HUES64 (cell line): ENCODE measurements at regions not wholly inside any gene's neighbourhood (a gene's known extent, or its start where the extent isn't known, plus 50 kb on each side); places are given as distances from the start of the nearest gene placed in this dataset.
"Not testable (repeated sequence)": the region's sequence is repeated elsewhere in the genome, so short reads cannot be mapped to it uniquely, and the experiment has no call there.

Source experiments
- H3K27ac ChIP-seq: 2 replicates; pipeline ENCODE4 v1.7.0; 2013; ENCODE audit warnings: low read depth, low read length, inconsistent platforms
- H3K27me3 ChIP-seq: 2 replicates; pipeline ENCODE4 v1.6.1; 2013; ENCODE audit warnings: mild to moderate bottlenecking, low read length; ENCODE audit not compliant: insufficient read depth
- H3K36me3 ChIP-seq: 2 replicates; pipeline ENCODE4 v1.6.1; 2013; ENCODE audit warnings: mild to moderate bottlenecking, low read length; ENCODE audit not compliant: insufficient read depth
- H3K4me1 ChIP-seq: 2 replicates; pipeline ENCODE4 v1.6.1; 2013; ENCODE audit warnings: mild to moderate bottlenecking, low read length, moderate library complexity; ENCODE audit not compliant: insufficient read depth
- H3K4me3 ChIP-seq: 2 replicates; pipeline ENCODE4 v1.5.1; 2013; ENCODE audit warnings: mild to moderate bottlenecking, low read length, moderate library complexity
- H3K9ac ChIP-seq: 2 replicates; pipeline ENCODE4 v1.6.1; 2013; ENCODE audit warnings: mild to moderate bottlenecking, low read depth, low read length
- H3K9me3 ChIP-seq: 2 replicates; pipeline ENCODE4 v1.6.1; 2013; ENCODE audit warnings: low read depth, low read length; ENCODE audit not compliant: insufficient read depth
- WGBS: fragments of 150-250, 120-280 bp; methylation state at CpG from one replicate; pipeline ENCODE4 v1.1.7; 2013; ENCODE audit warnings: missing lambda C conversion rate; 5-methylcytosine and 5-hydroxymethylcytosine counted together

DNA sequence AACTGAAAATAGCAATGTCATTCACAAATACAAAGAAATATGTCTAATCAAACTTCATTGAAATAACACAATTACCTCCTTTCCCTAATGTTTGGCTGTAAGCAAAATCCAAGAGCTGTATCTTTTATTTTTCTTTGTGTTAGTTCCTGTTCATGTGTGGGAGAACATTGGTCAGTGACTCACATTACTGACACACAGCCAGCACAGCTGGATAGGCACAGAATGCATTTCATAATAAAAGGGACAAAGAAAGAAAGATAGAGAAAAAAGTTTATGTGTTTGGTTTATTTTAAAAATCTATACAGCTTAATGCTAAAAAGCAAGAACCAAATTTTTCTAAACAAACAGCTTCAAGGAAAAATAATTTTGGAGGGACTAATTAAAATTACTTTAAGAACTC is 185.6 kb upstream of the COL3A1 start:
- Histone ChIP-seq H3K36me3 (no peaks in the 10 kb centered on the region), H3K9ac (no peak overlapping the region), H3K4me1 (peaks cover 2% of the 10 kb centered on the region; the same call in 1 of the 2 replicates), H3K27ac (no peak overlapping the region), H3K27me3 (no peaks in the 10 kb centered on the region), H3K4me3 (no peak overlapping the region), H3K9me3 (no peaks in the 10 kb centered on the region)

DNA sequence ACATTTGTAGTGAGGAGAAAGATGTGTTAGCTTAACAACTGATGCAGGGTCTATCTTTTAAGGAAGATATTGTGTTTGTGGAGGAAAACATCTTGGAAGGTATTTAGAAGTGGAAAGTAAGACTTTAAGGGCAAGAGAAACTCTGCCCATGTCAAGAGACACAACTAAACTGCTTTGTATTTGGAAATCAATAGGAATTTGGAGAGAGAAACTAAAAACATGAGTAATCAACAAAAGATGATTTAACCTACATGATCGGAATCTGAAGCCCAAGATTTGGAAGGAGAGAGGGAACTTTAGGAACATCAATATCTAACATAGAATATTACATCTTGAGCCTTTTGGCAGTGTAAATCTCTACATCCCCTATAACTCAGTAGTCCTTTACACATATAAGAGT is 184.2 kb upstream of the COL3A1 start:
- WGBS: no CpG with 5 or more reads among the region's 1 CpG
- H3K9ac ChIP-seq: no peak overlapping the region
- H3K27ac ChIP-seq: no peak overlapping the region
- H3K27me3 ChIP-seq: no peaks in the 10 kb centered on the region
- H3K9me3 ChIP-seq: no peaks in the 10 kb centered on the region
- H3K4me1 ChIP-seq: peaks cover 2% of the 10 kb centered on the region; the same call in 1 of the 2 replicates
- no peak overlapping the region for H3K4me3 ChIP-seq
- no peaks in the 10 kb centered on the region for H3K36me3 ChIP-seq

DNA sequence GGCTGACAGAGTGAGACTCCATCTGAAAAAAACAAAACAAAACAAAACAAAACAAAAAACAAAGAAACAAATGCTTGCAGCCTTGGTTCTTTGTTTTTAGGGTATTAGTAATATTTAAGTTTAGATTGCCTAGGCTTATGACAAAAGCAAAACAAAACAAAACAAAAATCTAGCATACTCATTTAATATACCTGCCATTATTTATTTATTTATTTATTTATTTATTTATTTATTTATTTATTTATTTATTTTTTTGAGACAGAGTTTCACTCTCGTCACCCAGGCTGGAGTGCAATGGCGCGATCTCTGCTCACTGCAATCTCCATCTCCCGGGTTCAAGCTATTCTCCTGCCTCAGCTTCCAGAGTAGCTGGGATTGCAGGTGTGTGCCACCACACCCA is 179.7 kb upstream of the COL3A1 start:
- not testable (repeated sequence) for H3K27me3 ChIP-seq, H3K4me3 ChIP-seq, H3K36me3 ChIP-seq, H3K9me3 ChIP-seq, H3K9ac ChIP-seq, H3K4me1 ChIP-seq, H3K27ac ChIP-seq
- 96% methylated on average over 4 of the region's 4 CpGs for WGBS

- no peak overlapping the region for H3K9ac ChIP-seq
- H3K4me3 ChIP-seq: no peak overlapping the region
- H3K9me3 ChIP-seq: no peaks in the 10 kb centered on the region
- no peaks in the 10 kb centered on the region for H3K4me1 ChIP-seq
- H3K36me3 ChIP-seq: no peaks in the 10 kb centered on the region
- H3K27ac ChIP-seq: no peak overlapping the region
- H3K27me3 ChIP-seq: no peaks in the 10 kb centered on the region
Measured at GRCh38 chr2:188795762-188796161, 178.4 kb upstream of the COL3A1 start.

DNA sequence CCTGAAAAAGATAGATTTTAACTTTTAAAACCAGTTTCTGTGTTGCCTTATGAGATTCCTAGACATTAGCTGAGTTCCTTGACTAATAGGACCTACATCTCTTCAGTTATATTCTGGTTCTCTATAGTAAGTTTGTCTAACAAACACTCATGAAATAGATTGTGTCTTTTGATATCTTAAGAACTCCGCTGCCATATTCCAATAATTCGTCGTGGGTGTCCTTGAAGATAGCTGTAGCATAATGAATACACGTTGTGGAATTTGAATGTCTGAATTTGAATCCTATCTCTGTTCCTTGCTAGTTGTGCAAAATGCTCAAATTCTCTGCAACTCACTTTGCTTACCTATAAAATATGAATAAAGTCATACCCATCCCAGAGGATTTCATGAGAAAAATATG is 176.8 kb upstream of the COL3A1 start:
- H3K27ac ChIP-seq: no peak overlapping the region
- no peaks in the 10 kb centered on the region for H3K36me3 ChIP-seq
- H3K4me1 ChIP-seq: no peaks in the 10 kb centered on the region
- H3K4me3 ChIP-seq: no peak overlapping the region
- H3K9ac ChIP-seq: no peak overlapping the region
- 98% methylated on average over 4 of the region's 4 CpGs for WGBS
- H3K27me3 ChIP-seq: no peaks in the 10 kb centered on the region
- no peaks in the 10 kb centered on the region for H3K9me3 ChIP-seq

GRCh38 chr2:188798159-188798558 is 176.0 kb upstream of the COL3A1 start:
- H3K4me1 ChIP-seq: no peaks in the 10 kb centered on the region
- H3K27ac ChIP-seq: no peak overlapping the region
- no peaks in the 10 kb centered on the region for H3K27me3 ChIP-seq
- 86% methylated on average over 3 of the region's 4 CpGs for WGBS
- peaks cover 6% of the 10 kb centered on the region for H3K9me3 ChIP-seq
- no peak overlapping the region for H3K4me3 ChIP-seq
- H3K36me3 ChIP-seq: no peaks in the 10 kb centered on the region
- H3K9ac ChIP-seq: no peak overlapping the region

DNA sequence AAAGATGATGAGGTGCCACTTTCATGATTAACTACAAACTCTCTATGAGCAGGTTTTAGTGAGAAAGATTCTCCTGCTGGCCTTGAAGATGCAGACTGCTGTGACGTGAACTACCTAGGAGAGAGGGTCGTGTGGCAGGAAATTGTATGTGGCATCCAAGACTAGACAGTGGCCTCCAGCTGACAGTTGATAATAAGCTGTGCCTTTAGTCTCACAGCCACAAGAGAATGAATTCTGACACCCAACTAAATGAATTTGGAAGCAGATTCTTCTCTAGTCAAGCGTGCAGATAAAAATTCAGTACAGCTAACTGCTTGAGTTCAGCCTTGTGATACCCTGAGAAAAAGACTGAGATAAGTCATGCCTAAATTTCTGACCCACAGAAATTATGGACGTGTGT is 169.0 kb upstream of the COL3A1 start:
- Histone ChIP-seq H3K4me1 (no peaks in the 10 kb centered on the region), H3K9ac (no peak overlapping the region), H3K9me3 (peaks cover 10% of the 10 kb centered on the region), H3K27ac (no peak overlapping the region), H3K27me3 (no peaks in the 10 kb centered on the region), H3K36me3 (no peaks in the 10 kb centered on the region), H3K4me3 (no peak overlapping the region)
- 83% methylated on average over 4 of the region's 4 CpGs for WGBS

DNA sequence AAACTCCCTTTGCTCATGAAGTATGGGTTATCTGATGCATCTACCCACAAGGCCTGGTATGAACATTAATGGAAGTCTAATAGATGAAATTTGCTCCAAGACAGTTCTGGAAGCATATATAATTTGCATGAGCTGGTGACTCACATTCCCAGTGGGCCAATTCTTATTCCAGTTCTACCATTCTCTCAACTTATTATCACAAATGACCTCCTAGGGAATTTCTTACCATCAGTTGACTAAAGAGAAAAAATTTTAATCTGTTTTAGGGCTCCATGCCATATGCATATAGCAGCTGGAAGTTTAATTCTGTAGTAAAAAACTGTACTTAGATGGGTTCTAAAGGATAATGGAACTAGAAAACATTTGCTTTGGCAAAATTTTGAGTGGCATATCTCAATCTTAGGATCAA is 165.2 kb upstream of the COL3A1 start:
- H3K9ac ChIP-seq: no peak overlapping the region
- H3K4me3 ChIP-seq: no peak overlapping the region
- no peaks in the 10 kb centered on the region for H3K4me1 ChIP-seq
- no peaks in the 10 kb centered on the region for H3K9me3 ChIP-seq
- H3K27ac ChIP-seq: no peak overlapping the region
- H3K36me3 ChIP-seq: no peaks in the 10 kb centered on the region
- H3K27me3 ChIP-seq: no peaks in the 10 kb centered on the region

DNA sequence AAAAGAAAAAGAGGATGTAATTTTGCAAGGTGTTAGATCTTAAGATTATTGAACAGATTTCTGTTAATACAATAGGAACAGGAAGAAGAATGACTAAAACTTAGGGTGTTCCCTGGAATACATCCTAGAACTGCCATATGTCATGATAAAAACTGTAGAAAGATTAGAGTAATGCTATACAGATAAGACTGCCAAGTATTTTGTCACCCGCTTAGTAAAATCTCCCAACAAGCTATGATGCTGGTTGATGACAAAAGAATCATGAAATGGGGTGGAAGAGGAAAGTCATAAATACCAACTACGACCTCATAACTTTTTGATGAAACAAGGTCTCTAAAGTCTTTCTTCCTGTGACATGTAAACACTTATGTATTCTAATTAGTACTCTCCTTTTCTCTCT is 163.6 kb upstream of the COL3A1 start:
- no peak overlapping the region for H3K4me3 ChIP-seq
- no peak overlapping the region for H3K27ac ChIP-seq
- no peaks in the 10 kb centered on the region for H3K4me1 ChIP-seq
- H3K27me3 ChIP-seq: no peaks in the 10 kb centered on the region
- H3K36me3 ChIP-seq: no peaks in the 10 kb centered on the region
- H3K9me3 ChIP-seq: no peaks in the 10 kb centered on the region
- WGBS: 100% methylated on average over 2 of the region's 2 CpGs
- H3K9ac ChIP-seq: no peak overlapping the region

GRCh38 chr2:188811522-188811921 is 162.7 kb upstream of the COL3A1 start:
- WGBS: 92% methylated on average over 1 of the region's 1 CpG
- H3K4me1 ChIP-seq: no peaks in the 10 kb centered on the region

GRCh38 chr2:188813315-188813714 is 160.9 kb upstream of the COL3A1 start:
- H3K9ac ChIP-seq: no peak overlapping the region
- no peaks in the 10 kb centered on the region for H3K9me3 ChIP-seq
- H3K4me3 ChIP-seq: no peak overlapping the region
- no peaks in the 10 kb centered on the region for H3K4me1 ChIP-seq
- H3K27ac ChIP-seq: no peak overlapping the region
- WGBS: 100% methylated on average over 2 of the region's 3 CpGs
- H3K27me3 ChIP-seq: no peaks in the 10 kb centered on the region
- no peaks in the 10 kb centered on the region for H3K36me3 ChIP-seq

More at GRCh38 chr2:188811522-188811921, 162.7 kb upstream of the COL3A1 start:
- Histone ChIP-seq H3K27ac (no peak overlapping the region), H3K36me3 (no peaks in the 10 kb centered on the region), H3K9ac (no peak overlapping the region), H3K4me3 (no peak overlapping the region), H3K27me3 (no peaks in the 10 kb centered on the region), H3K9me3 (no peaks in the 10 kb centered on the region)

GRCh38 chr2:188813857-188814256 is 160.3 kb upstream of the COL3A1 start:
- Histone ChIP-seq H3K9me3 (no peaks in the 10 kb centered on the region), H3K27me3 (no peaks in the 10 kb centered on the region), H3K9ac (no peak overlapping the region), H3K36me3 (no peaks in the 10 kb centered on the region), H3K4me3 (no peak overlapping the region), H3K4me1 (no peaks in the 10 kb centered on the region), H3K27ac (no peak overlapping the region)
- 89% methylated on average over 5 of the region's 5 CpGs for WGBS
